H9 (cell line): ENCODE measurements at regions not wholly inside any gene's neighbourhood (a gene's known extent, or its start where the extent isn't known, plus 50 kb on each side); places are given as distances from the start of the nearest gene placed in this dataset.

ENCODE experiments used
- DNase-seq: peaks from one replicate; pipeline ENCODE4 v3.0.0-alpha.2; 2017
- H2AFZ ChIP-seq: one replicate; pipeline ENCODE4 v1.6.1; 2013; ENCODE audit warnings: mild to moderate bottlenecking, low read length, control low read depth, moderate library complexity
- H2AK5ac ChIP-seq: 2 replicates; pipeline ENCODE4 v1.6.1; 2013; ENCODE audit warnings: low read length, control low read depth, mixed read lengths; ENCODE audit not compliant: insufficient read length
- H2BK120ac ChIP-seq: one replicate; pipeline ENCODE4 v1.6.1; 2013; ENCODE audit warnings: low read depth, mild to moderate bottlenecking, low read length, control low read depth, inconsistent platforms; ENCODE audit not compliant: poor library complexity, severe bottlenecking
- H2BK12ac ChIP-seq: 2 replicates; pipeline ENCODE4 v1.6.1; 2013; ENCODE audit warnings: low read length, control low read depth, mixed read lengths, low read depth; ENCODE audit not compliant: insufficient read length
- H2BK15ac ChIP-seq: 2 replicates; pipeline ENCODE4 v1.6.1; 2013; ENCODE audit warnings: low read depth, low read length, control low read depth
- H2BK20ac ChIP-seq: one replicate; pipeline ENCODE4 v1.6.1; 2013; ENCODE audit warnings: low read depth, mild to moderate bottlenecking, low read length, control low read depth, inconsistent platforms; ENCODE audit not compliant: poor library complexity, severe bottlenecking
- H2BK5ac ChIP-seq: 2 replicates; pipeline ENCODE4 v1.6.1; 2013; ENCODE audit warnings: low read length, control low read depth, mixed read lengths; ENCODE audit not compliant: insufficient read length
- H3K14ac ChIP-seq: 2 replicates; pipeline ENCODE4 v1.6.1; 2013; ENCODE audit warnings: low read length, control low read depth; ENCODE audit not compliant: insufficient read depth
- H3K18ac ChIP-seq: 2 replicates; pipeline ENCODE4 v1.6.1; 2013; ENCODE audit warnings: low read depth, mild to moderate bottlenecking, mixed read lengths, low read length, control low read depth; ENCODE audit not compliant: insufficient read length
- H3K23ac ChIP-seq: 2 replicates; pipeline ENCODE4 v1.6.1; 2013; ENCODE audit warnings: low read length, control low read depth, mixed read lengths, low read depth; ENCODE audit not compliant: insufficient read length
- H3K23me2 ChIP-seq: 2 replicates; pipeline ENCODE4 v1.6.1; 2013; ENCODE audit warnings: low read depth, mild to moderate bottlenecking, mixed read lengths, low read length, control low read depth; ENCODE audit not compliant: insufficient read length, poor library complexity, severe bottlenecking
- H3K27ac ChIP-seq: 2 replicates; pipeline ENCODE4 v1.5.1; 2013; ENCODE audit warnings: low read length, control low read depth, mixed read lengths, low read depth; ENCODE audit not compliant: insufficient read length
- H3K27me3 ChIP-seq: 2 replicates; pipeline ENCODE4 v1.6.1; 2013; ENCODE audit warnings: low read length, control low read depth, inconsistent platforms; ENCODE audit not compliant: insufficient read depth
- H3K4ac ChIP-seq: 2 replicates; pipeline ENCODE4 v1.6.1; 2013; ENCODE audit warnings: low read depth, mild to moderate bottlenecking, control low read depth, inconsistent platforms, low read length, moderate library complexity
- H3K4me1 ChIP-seq: 2 replicates; pipeline ENCODE4 v1.6.1; 2013; ENCODE audit warnings: low read length, control low read depth, inconsistent platforms; ENCODE audit not compliant: insufficient read depth
- H3K4me2 ChIP-seq: 2 replicates; pipeline ENCODE4 v1.6.1; 2013; ENCODE audit warnings: low read length, control low read depth, mixed read lengths; ENCODE audit not compliant: insufficient read length, insufficient read depth
- H3K56ac ChIP-seq: 2 replicates; pipeline ENCODE4 v1.6.1; 2013; ENCODE audit warnings: low read depth, mild to moderate bottlenecking, mixed read lengths, low read length, control low read depth; ENCODE audit not compliant: insufficient read length
- H3K79me1 ChIP-seq: 2 replicates; pipeline ENCODE4 v1.6.1; 2013; ENCODE audit warnings: low read depth, mild to moderate bottlenecking, moderate library complexity, low read length, control low read depth, inconsistent platforms; ENCODE audit not compliant: insufficient read depth, poor library complexity, severe bottlenecking
- H3K79me2 ChIP-seq: 2 replicates; pipeline ENCODE4 v1.6.1; 2013; ENCODE audit warnings: low read length, control low read depth, inconsistent platforms; ENCODE audit not compliant: insufficient read depth
- H3K9ac ChIP-seq: 2 replicates; pipeline ENCODE4 v1.6.1; 2013; ENCODE audit warnings: low read length, control low read depth, mixed read lengths; ENCODE audit not compliant: insufficient read length; ENCODE audit errors: extremely low read depth
- H3K9me3 ChIP-seq: one replicate; pipeline ENCODE4 v1.6.1; 2013; ENCODE audit warnings: low read depth, low read length, inconsistent platforms; ENCODE audit not compliant: control insufficient read depth
- H3T11ph ChIP-seq: one replicate; pipeline ENCODE4 v1.6.1; 2013; ENCODE audit warnings: mild to moderate bottlenecking, low read length, control low read depth, inconsistent platforms
- H4K20me1 ChIP-seq: one replicate; pipeline ENCODE4 v1.6.1; 2013; ENCODE audit not compliant: control insufficient read depth, insufficient read length, insufficient read depth
- H4K5ac ChIP-seq: 2 replicates; pipeline ENCODE4 v1.6.1; 2013; ENCODE audit warnings: low read depth, mild to moderate bottlenecking, mixed read lengths, low read length, control low read depth; ENCODE audit not compliant: insufficient read length
- H4K8ac ChIP-seq: replicated peaks from 2 replicates; pipeline ENCODE4 v1.6.1; 2013; ENCODE audit warnings: low read length, control low read depth, mixed read lengths, low read depth; ENCODE audit not compliant: insufficient read length
- H4K91ac ChIP-seq: 2 replicates; pipeline ENCODE4 v1.6.1; 2013; ENCODE audit warnings: low read depth, mild to moderate bottlenecking, moderate library complexity, mixed read lengths, low read length, control low read depth; ENCODE audit not compliant: insufficient read length
- H3K27ac Mint-ChIP-seq, 3 experiments: 2 replicates in 2 of 3; 3 replicates in 1 of 3; pipeline ENCODE4 v1.8.0; 2020 to 2021; ENCODE audit warnings: mixed read lengths in 3 of 3, mild to moderate bottlenecking in 1 of 3, moderate library complexity in 1 of 3
- H3K27me3 Mint-ChIP-seq: 2 replicates; pipeline ENCODE4 v1.8.0; 2021; ENCODE audit warnings: low read depth, mild to moderate bottlenecking, moderate library complexity, mixed read lengths
- H3K36me3 Mint-ChIP-seq, 3 experiments: 2 replicates in 2 of 3; 3 replicates in 1 of 3; pipeline ENCODE4 v1.8.0; 2020 to 2021; ENCODE audit warnings: low read depth in 3 of 3, mixed read lengths in 3 of 3; ENCODE audit not compliant: insufficient read depth in 1 of 3
- H3K4me1 Mint-ChIP-seq, 2 experiments: 2 replicates each; pipeline ENCODE4 v1.8.0; 2020; ENCODE audit warnings: mixed read lengths in 2 of 2
- H3K4me3 Mint-ChIP-seq, 2 experiments: 2 replicates in 1 of 2; 3 replicates in 1 of 2; pipeline ENCODE4 v1.8.0; 2020 to 2021; ENCODE audit warnings: mild to moderate bottlenecking in 2 of 2, mixed read lengths in 2 of 2, moderate library complexity in 1 of 2
- H3K9me3 Mint-ChIP-seq, 2 experiments: 2 replicates in 1 of 2; 3 replicates in 1 of 2; pipeline ENCODE4 v1.8.0; 2020; ENCODE audit warnings: mild to moderate bottlenecking in 2 of 2, mixed read lengths in 2 of 2, moderate library complexity in 1 of 2
- CTCF ChIP-seq: fragments of 200-600 bp; sonication (generic); conservative IDR thresholded peaks from 3 replicates; pipeline ENCODE4 v1.8.0; 2021; ENCODE audit warnings: antibody characterized with exemption, mild to moderate bottlenecking
- WGBS: extraction: QIAGEN DNeasy Blood & Tissue Kit; methylation state at CpG from one replicate; pipeline ENCODE4 v1.1.7; 2013; ENCODE audit warnings: missing lambda C conversion rate, low lambda C conversion rate, mixed read lengths; ENCODE audit not compliant: insufficient read length; ENCODE audit errors: extremely low coverage; 5-methylcytosine and 5-hydroxymethylcytosine counted together

- H4K5ac ChIP-seq: no peak overlapping the region
- H3K9me3 ChIP-seq: no peaks in the 10 kb centered on the region
- no peak for DNase-seq
- no peak overlapping the region for H2AK5ac ChIP-seq
- no peak overlapping the region for H2BK120ac ChIP-seq
- no peak overlapping the region for H3K14ac ChIP-seq
- Mint-ChIP-seq H3K27ac (no peak overlapping the region), H3K4me1 (peaks cover 5 to 7% of the 10 kb centered on the region in 2 experiments), H3K4me3 (no peak overlapping the region), H3K9me3 (no peaks in the 10 kb centered on the region), H3K36me3 (no peaks in the 10 kb centered on the region), H3K27me3 (peaks cover 5% of the 10 kb centered on the region)
- H3K23ac ChIP-seq: no peak overlapping the region
- no peaks in the 10 kb centered on the region for H3K23me2 ChIP-seq
- no peaks in the 10 kb centered on the region for H3K27me3 ChIP-seq
- H3K79me1 ChIP-seq: no peaks in the 10 kb centered on the region
- no peak overlapping the region for H3K4me2 ChIP-seq
- H3K27ac ChIP-seq: no peak overlapping the region
- H2BK5ac ChIP-seq: no peak overlapping the region
- H2BK20ac ChIP-seq: no peak overlapping the region
- no peaks in the 10 kb centered on the region for H4K20me1 ChIP-seq
- no peak overlapping the region for H2AFZ ChIP-seq
- H2BK15ac ChIP-seq: no peak overlapping the region
- no peak overlapping the region for H3K4ac ChIP-seq
- peaks cover 4% of the 10 kb centered on the region for H3K4me1 ChIP-seq
- no peak for TF ChIP-seq CTCF
- no CpG with 5 or more reads among the region's 1 CpG for WGBS
- no peak overlapping the region for H3K18ac ChIP-seq
- H4K8ac ChIP-seq: no peak overlapping the region
- H4K91ac ChIP-seq: no peak overlapping the region
- no peak overlapping the region for H3T11ph ChIP-seq
- H3K9ac ChIP-seq: no peak overlapping the region
- H2BK12ac ChIP-seq: no peak overlapping the region
- H3K56ac ChIP-seq: no peak overlapping the region
- H3K79me2 ChIP-seq: no peaks in the 10 kb centered on the region
Measured at GRCh38 chr16:50956637-50957036, 194.4 kb downstream of the SALL1 start.
